OCI-LY7 (cell line): ENCODE measurements at regions not wholly inside any gene's neighbourhood (a gene's known extent, or its start where the extent isn't known, plus 50 kb on each side); places are given as distances from the start of the nearest gene placed in this dataset.

Experiments
- BruUV-seq: library from RNA; stranded (reverse); fragments of 400-500 nt; replicated peaks from 2 replicates; lab custom pipeline; 2021; lab: Mats Ljungman, UMichigan
- CTCF ChIA-PET: fragments of 300-600 bp; sonication (Branson Sonifier 250); formaldehyde crosslinking; loops from one replicate; lab custom pipeline; 2022; ENCODE audit warnings: antibody characterized with exemption; ENCODE audit not compliant: unreplicated experiment; lab: Charles Lee
- POLR2A ChIA-PET: fragments of 300-600 bp; sonication (Branson Sonifier 250); formaldehyde crosslinking; loops from one replicate; lab custom pipeline; 2022; ENCODE audit warnings: antibody characterized with exemption; lab: Charles Lee
- DNase-seq: peaks from one replicate; pipeline ENCODE4 v3.0.0-alpha.2; 2015; ENCODE audit warnings: low spot score
- H2AFZ ChIP-seq: fragments of 200-600 bp; sonication (generic), shearing (Covaris generic); 2 replicates; pipeline ENCODE4 v1.6.1; 2014; ENCODE audit warnings: mild to moderate bottlenecking, antibody characterized with exemption, low read length, moderate library complexity
- H3K27ac ChIP-seq: fragments of 200-600 bp; sonication (generic); 2 replicates; pipeline ENCODE4 v1.5.1; 2014; ENCODE audit warnings: mixed run types, low read depth, mild to moderate bottlenecking, moderate library complexity, low read length, inconsistent platforms; ENCODE audit not compliant: poor library complexity, severe bottlenecking
- H3K36me3 ChIP-seq: fragments of 200-600 bp; sonication (generic); 2 replicates; pipeline ENCODE4 v1.6.1; 2014; ENCODE audit warnings: mild to moderate bottlenecking, antibody characterized with exemption, low read length, moderate library complexity, mixed read lengths; ENCODE audit not compliant: insufficient read depth
- H3K4me1 ChIP-seq: fragments of 200-600 bp; sonication (generic); 2 replicates; pipeline ENCODE4 v1.5.1; 2014; ENCODE audit warnings: mild to moderate bottlenecking, low read length; ENCODE audit not compliant: insufficient read depth, poor library complexity, severe bottlenecking
- H3K4me2 ChIP-seq: fragments of 200-600 bp; sonication (generic); 2 replicates; pipeline ENCODE4 v1.6.1; 2014; ENCODE audit warnings: mild to moderate bottlenecking, low read length
- H3K4me3 ChIP-seq: fragments of 200-600 bp; sonication (generic); 2 replicates; pipeline ENCODE4 v1.5.1; 2014; ENCODE audit warnings: mild to moderate bottlenecking, low read depth, low read length; ENCODE audit not compliant: poor library complexity, severe bottlenecking
- H3K79me2 ChIP-seq: fragments of 200-600 bp; sonication (generic); 2 replicates; pipeline ENCODE4 v1.6.1; 2016; ENCODE audit warnings: low read depth, mild to moderate bottlenecking, low read length, moderate library complexity, mixed read lengths; ENCODE audit not compliant: insufficient read depth
- H3K9me2 ChIP-seq: fragments of 200-600 bp; sonication (generic); 2 replicates; pipeline ENCODE4 v1.6.1; 2016; ENCODE audit warnings: mild to moderate bottlenecking, low read length, mixed read lengths; ENCODE audit not compliant: insufficient read depth
- H3K9me3 ChIP-seq: fragments of 200-600 bp; sonication (generic); 2 replicates; pipeline ENCODE4 v1.6.1; 2014; ENCODE audit warnings: mild to moderate bottlenecking, mixed run types, low read length, mixed read lengths
- H4K20me1 ChIP-seq: fragments of 200-600 bp; sonication (generic); 2 replicates; pipeline ENCODE4 v1.6.1; 2014; ENCODE audit warnings: mild to moderate bottlenecking, antibody characterized with exemption, low read length, moderate library complexity, mixed read lengths; ENCODE audit not compliant: insufficient read depth
- CTCF ChIP-seq: fragments of 200-600 bp; sonication (generic); conservative IDR thresholded peaks from 2 replicates; pipeline ENCODE4 v1.5.1; 2014; ENCODE audit warnings: mild to moderate bottlenecking, antibody characterized with exemption, low read length, moderate library complexity, mixed read lengths
- EZH2phosphoT487 ChIP-seq: fragments of 200-600 bp; sonication (generic); IDR thresholded peaks from 2 replicates; pipeline ENCODE4 v1.6.1; 2018; ENCODE audit warnings: low read depth, borderline replicate concordance, mild to moderate bottlenecking, mixed run types, antibody characterized with exemption, low read length, moderate library complexity, mixed read lengths
- intact Hi-C: fragments of 100-400 bp; cut with micrococcal nuclease; formaldehyde crosslinking; loops from one replicate; pipeline ENCODE4 v1.10.0; 2022; ENCODE audit not compliant: unreplicated experiment

- intact Hi-C loops, result no loop called here
- no peak for TF ChIP-seq CTCF
- TF ChIP-seq EZH2phosphoT487, result no peak
Measured at GRCh38 chr19:56983804-56984203, 136.0 kb upstream of the USP29 start.

GRCh38 chr19:56986386-56986785 is 133.4 kb upstream of the USP29 start:
- no peak overlapping the region for H3K4me3 ChIP-seq
- H3K36me3 ChIP-seq, result no peaks in the 10 kb centered on the region
- BruUV-seq, result no TSS peak
- no peaks in the 10 kb centered on the region for H3K9me2 ChIP-seq
- DNase-seq, result no peak
- intact Hi-C loops, result no loop called here
- peaks cover 4% of the 10 kb centered on the region; the same call in 1 of the 2 replicates for H3K9me3 ChIP-seq
- no peak overlapping the region for H3K4me2 ChIP-seq
- H3K79me2 ChIP-seq, result no peaks in the 10 kb centered on the region
- TF ChIP-seq EZH2phosphoT487 (no peak), CTCF (no peak)
- CTCF ChIA-PET, result no interaction called here
- H3K4me1 ChIP-seq, result no peaks in the 10 kb centered on the region
- no peaks in the 10 kb centered on the region for H4K20me1 ChIP-seq
- H3K27ac ChIP-seq, result no peak overlapping the region
- POLR2A ChIA-PET, result no interaction called here
- H2AFZ ChIP-seq, result no peak overlapping the region

More at GRCh38 chr19:56983804-56984203, 136.0 kb upstream of the USP29 start:
- H2AFZ ChIP-seq, result no peak overlapping the region
- no peak overlapping the region for H3K4me2 ChIP-seq
- no TSS peak for BruUV-seq
- POLR2A ChIA-PET, result no interaction called here
- H4K20me1 ChIP-seq, result no peaks in the 10 kb centered on the region
- H3K9me2 ChIP-seq, result no peaks in the 10 kb centered on the region
- H3K9me3 ChIP-seq, result peaks cover 9% of the 10 kb centered on the region; the same call in 1 of the 2 replicates
- no peaks in the 10 kb centered on the region for H3K79me2 ChIP-seq
- no peak overlapping the region for H3K4me3 ChIP-seq
- H3K4me1 ChIP-seq, result no peaks in the 10 kb centered on the region
- CTCF ChIA-PET, result no interaction called here
- DNase-seq, result no peak
- no peak overlapping the region for H3K27ac ChIP-seq
- H3K36me3 ChIP-seq, result no peaks in the 10 kb centered on the region

GRCh38 chr19:56987184-56987583 is 132.6 kb upstream of the USP29 start:
- Histone ChIP-seq H4K20me1 (no peaks in the 10 kb centered on the region), H3K27ac (no peak overlapping the region), H3K4me1 (no peaks in the 10 kb centered on the region), H3K36me3 (no peaks in the 10 kb centered on the region), H3K9me3 (peaks cover 8% of the 10 kb centered on the region; the same call in 1 of the 2 replicates), H3K9me2 (no peaks in the 10 kb centered on the region), H2AFZ (no peak overlapping the region), H3K4me2 (no peak overlapping the region), H3K4me3 (no peak overlapping the region), H3K79me2 (no peaks in the 10 kb centered on the region)
- TF ChIP-seq CTCF, result no peak
- TF ChIP-seq EZH2phosphoT487, result no peak
- no TSS peak for BruUV-seq
- no peak for DNase-seq
- intact Hi-C loops, result no loop called here
- ChIA-PET CTCF (no interaction called here), POLR2A (interaction anchor here (0.6 kb wide), 1 partner anchor 655 kb away, joined by 4 read pairs; no protein-coding TSS in a partner anchor)
